Astrocyte (in vitro differentiated cells and primary cell): ENCODE measurements at regions not wholly inside any gene's neighbourhood (a gene's known extent, or its start where the extent isn't known, plus 50 kb on each side); places are given as distances from the start of the nearest gene placed in this dataset.

Experiments used
- EZH2 ChIP-seq: IDR thresholded peaks from 2 replicates; pipeline ENCODE4 v1.6.1; 2012; ENCODE audit warnings: mild to moderate bottlenecking, low read length, inconsistent platforms; ENCODE audit not compliant: insufficient read depth
- TF ChIP-seq, protein P1 (sequence below): IDR thresholded peaks from 2 replicates; pipeline ENCODE4 v1.5.1; 2011; ENCODE audit warnings: low read depth, mild to moderate bottlenecking, inconsistent platforms, low read length, moderate library complexity; ENCODE audit not compliant: insufficient read depth

DNA sequence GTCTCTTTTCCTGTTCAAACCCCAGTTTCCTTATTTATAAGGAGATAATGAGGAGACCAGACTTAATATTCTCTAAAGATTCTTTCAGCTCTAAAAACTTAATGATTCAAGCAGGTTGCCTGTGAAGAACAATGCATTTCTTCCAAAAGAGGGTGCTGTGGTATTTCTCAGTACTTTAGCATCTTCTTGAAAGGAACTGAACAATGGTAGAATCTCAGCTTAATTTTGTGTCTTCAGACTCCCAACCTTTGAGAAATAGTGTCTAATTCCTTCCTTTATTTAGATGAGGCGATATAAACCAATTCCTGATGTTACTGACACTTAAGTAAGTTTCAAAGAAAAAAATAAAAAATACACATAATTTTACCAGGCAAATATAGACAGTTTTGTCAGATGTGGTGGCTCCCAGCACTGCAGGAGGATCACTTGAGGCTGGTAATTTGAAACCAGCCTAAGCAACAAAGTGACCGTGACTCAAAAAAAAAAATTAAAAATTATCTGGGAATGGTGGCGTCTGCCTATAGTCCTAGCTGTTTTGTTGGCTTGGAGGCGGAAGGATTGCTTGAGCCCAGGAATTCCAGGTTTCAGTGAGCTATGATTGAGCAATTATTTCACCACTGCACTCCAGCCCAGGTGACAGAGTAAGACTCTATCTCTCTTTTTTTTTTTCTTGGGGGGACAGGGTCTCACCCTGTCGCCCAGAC lies 76.9 kb upstream of the PSMA6 start:
- TF ChIP-seq, protein P1, sequence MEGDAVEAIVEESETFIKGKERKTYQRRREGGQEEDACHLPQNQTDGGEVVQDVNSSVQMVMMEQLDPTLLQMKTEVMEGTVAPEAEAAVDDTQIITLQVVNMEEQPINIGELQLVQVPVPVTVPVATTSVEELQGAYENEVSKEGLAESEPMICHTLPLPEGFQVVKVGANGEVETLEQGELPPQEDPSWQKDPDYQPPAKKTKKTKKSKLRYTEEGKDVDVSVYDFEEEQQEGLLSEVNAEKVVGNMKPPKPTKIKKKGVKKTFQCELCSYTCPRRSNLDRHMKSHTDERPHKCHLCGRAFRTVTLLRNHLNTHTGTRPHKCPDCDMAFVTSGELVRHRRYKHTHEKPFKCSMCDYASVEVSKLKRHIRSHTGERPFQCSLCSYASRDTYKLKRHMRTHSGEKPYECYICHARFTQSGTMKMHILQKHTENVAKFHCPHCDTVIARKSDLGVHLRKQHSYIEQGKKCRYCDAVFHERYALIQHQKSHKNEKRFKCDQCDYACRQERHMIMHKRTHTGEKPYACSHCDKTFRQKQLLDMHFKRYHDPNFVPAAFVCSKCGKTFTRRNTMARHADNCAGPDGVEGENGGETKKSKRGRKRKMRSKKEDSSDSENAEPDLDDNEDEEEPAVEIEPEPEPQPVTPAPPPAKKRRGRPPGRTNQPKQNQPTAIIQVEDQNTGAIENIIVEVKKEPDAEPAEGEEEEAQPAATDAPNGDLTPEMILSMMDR = peak; percentile 51
- TF ChIP-seq EZH2 = no peak
